Activated naive CD8-positive, alpha-beta T cell (primary cell): ENCODE measurements at regions not wholly inside any gene's neighbourhood (a gene's known extent, or its start where the extent isn't known, plus 50 kb on each side); places are given as distances from the start of the nearest gene placed in this dataset.

Experiments
- H3K27ac Mint-ChIP-seq: one replicate; pipeline ENCODE4 v1.8.0; 2021; ENCODE audit warnings: mixed read lengths
- H3K27me3 Mint-ChIP-seq: one replicate; pipeline ENCODE4 v1.8.0; 2021; ENCODE audit warnings: mixed read lengths
- H3K36me3 Mint-ChIP-seq: one replicate; pipeline ENCODE4 v1.8.0; 2021; ENCODE audit warnings: mixed read lengths
- H3K4me1 Mint-ChIP-seq: one replicate; pipeline ENCODE4 v1.8.0; 2021; ENCODE audit warnings: low read depth, mixed read lengths
- H3K4me3 Mint-ChIP-seq: one replicate; pipeline ENCODE4 v1.8.0; 2021; ENCODE audit warnings: mild to moderate bottlenecking, mixed read lengths
- H3K9me3 Mint-ChIP-seq: one replicate; pipeline ENCODE4 v1.8.0; 2021; ENCODE audit warnings: low read depth, mixed read lengths

- Mint-ChIP-seq H3K4me1 (no peaks in the 10 kb centered on the region), H3K4me3 (no peak overlapping the region), H3K27ac (no peak overlapping the region), H3K27me3 (peaks cover 2% of the 10 kb centered on the region), H3K36me3 (no peaks in the 10 kb centered on the region), H3K9me3 (no peaks in the 10 kb centered on the region)
These were observed 439.7 kb upstream of the FANCL start for GRCh38 chr2:58680755-58681310.

- no peak overlapping the region for H3K4me3 Mint-ChIP-seq
- H3K27ac Mint-ChIP-seq, result no peak overlapping the region
- H3K9me3 Mint-ChIP-seq, result no peaks in the 10 kb centered on the region
- no peaks in the 10 kb centered on the region for H3K4me1 Mint-ChIP-seq
- no peaks in the 10 kb centered on the region for H3K36me3 Mint-ChIP-seq
- no peaks in the 10 kb centered on the region for H3K27me3 Mint-ChIP-seq
These were observed 436.6 kb upstream of the FANCL start for GRCh38 chr2:58677748-58678147.

GRCh38 chr2:58671675-58672074 lies 430.6 kb upstream of the FANCL start:
- Mint-ChIP-seq H3K9me3 (no peaks in the 10 kb centered on the region), H3K4me1 (no peaks in the 10 kb centered on the region), H3K27ac (no peak overlapping the region), H3K36me3 (no peaks in the 10 kb centered on the region), H3K4me3 (no peak overlapping the region), H3K27me3 (no peaks in the 10 kb centered on the region)

GRCh38 chr2:58669998-58670397 lies 428.9 kb upstream of the FANCL start:
- H3K36me3 Mint-ChIP-seq, result no peaks in the 10 kb centered on the region
- H3K4me1 Mint-ChIP-seq, result no peaks in the 10 kb centered on the region
- no peak overlapping the region for H3K4me3 Mint-ChIP-seq
- H3K27ac Mint-ChIP-seq, result no peak overlapping the region
- H3K9me3 Mint-ChIP-seq, result no peaks in the 10 kb centered on the region
- H3K27me3 Mint-ChIP-seq, result no peaks in the 10 kb centered on the region

- Mint-ChIP-seq H3K27ac (no peak overlapping the region), H3K36me3 (no peaks in the 10 kb centered on the region), H3K4me3 (no peak overlapping the region), H3K27me3 (no peaks in the 10 kb centered on the region), H3K9me3 (no peaks in the 10 kb centered on the region), H3K4me1 (no peaks in the 10 kb centered on the region)
These were observed 426.1 kb upstream of the FANCL start for GRCh38 chr2:58667137-58667774.

GRCh38 chr2:58666323-58666970 lies 425.3 kb upstream of the FANCL start:
- no peak overlapping the region for H3K4me3 Mint-ChIP-seq
- no peaks in the 10 kb centered on the region for H3K4me1 Mint-ChIP-seq
- no peak overlapping the region for H3K27ac Mint-ChIP-seq
- H3K9me3 Mint-ChIP-seq, result no peaks in the 10 kb centered on the region
- no peaks in the 10 kb centered on the region for H3K27me3 Mint-ChIP-seq
- H3K36me3 Mint-ChIP-seq, result no peaks in the 10 kb centered on the region

- H3K27ac Mint-ChIP-seq, result no peak overlapping the region
- no peaks in the 10 kb centered on the region for H3K4me1 Mint-ChIP-seq
These were observed 424.0 kb upstream of the FANCL start for GRCh38 chr2:58665154-58665553.

GRCh38 chr2:58664523-58665151 lies 423.5 kb upstream of the FANCL start:
- Mint-ChIP-seq H3K9me3 (no peaks in the 10 kb centered on the region), H3K27ac (no peak overlapping the region), H3K36me3 (no peaks in the 10 kb centered on the region), H3K4me1 (no peaks in the 10 kb centered on the region), H3K27me3 (no peaks in the 10 kb centered on the region), H3K4me3 (no peak overlapping the region)

More at GRCh38 chr2:58665154-58665553, 424.0 kb upstream of the FANCL start:
- Mint-ChIP-seq H3K36me3 (no peaks in the 10 kb centered on the region), H3K4me3 (no peak overlapping the region), H3K9me3 (no peaks in the 10 kb centered on the region), H3K27me3 (no peaks in the 10 kb centered on the region)

- Mint-ChIP-seq H3K9me3 (no peaks in the 10 kb centered on the region), H3K27ac (no peak overlapping the region), H3K4me3 (no peak overlapping the region), H3K27me3 (no peaks in the 10 kb centered on the region), H3K4me1 (no peaks in the 10 kb centered on the region), H3K36me3 (no peaks in the 10 kb centered on the region)
These were observed 418.9 kb upstream of the FANCL start for GRCh38 chr2:58660046-58660445.

GRCh38 chr2:58655152-58655551 lies 414.0 kb upstream of the FANCL start:
- Mint-ChIP-seq H3K9me3 (no peaks in the 10 kb centered on the region), H3K27ac (no peak overlapping the region), H3K4me1 (no peaks in the 10 kb centered on the region), H3K36me3 (no peaks in the 10 kb centered on the region), H3K27me3 (no peaks in the 10 kb centered on the region), H3K4me3 (no peak overlapping the region)

- Mint-ChIP-seq H3K9me3 (no peaks in the 10 kb centered on the region), H3K27me3 (no peaks in the 10 kb centered on the region), H3K4me3 (no peak overlapping the region), H3K36me3 (no peaks in the 10 kb centered on the region), H3K4me1 (no peaks in the 10 kb centered on the region), H3K27ac (no peak overlapping the region)
These were observed 410.8 kb upstream of the FANCL start for GRCh38 chr2:58651930-58652329.

GRCh38 chr2:58650781-58651180 lies 409.7 kb upstream of the FANCL start:
- H3K27ac Mint-ChIP-seq, result no peak overlapping the region
- H3K9me3 Mint-ChIP-seq, result no peaks in the 10 kb centered on the region
- H3K4me1 Mint-ChIP-seq, result no peaks in the 10 kb centered on the region
- H3K27me3 Mint-ChIP-seq, result no peaks in the 10 kb centered on the region
- no peaks in the 10 kb centered on the region for H3K36me3 Mint-ChIP-seq
- no peak overlapping the region for H3K4me3 Mint-ChIP-seq

GRCh38 chr2:58649756-58650155 lies 408.6 kb upstream of the FANCL start:
- no peaks in the 10 kb centered on the region for H3K9me3 Mint-ChIP-seq
- H3K4me1 Mint-ChIP-seq, result no peaks in the 10 kb centered on the region
- H3K27ac Mint-ChIP-seq, result no peak overlapping the region
- no peaks in the 10 kb centered on the region for H3K36me3 Mint-ChIP-seq
- no peaks in the 10 kb centered on the region for H3K27me3 Mint-ChIP-seq
- no peak overlapping the region for H3K4me3 Mint-ChIP-seq

- no peaks in the 10 kb centered on the region for H3K36me3 Mint-ChIP-seq
- no peak overlapping the region for H3K27ac Mint-ChIP-seq
- H3K4me3 Mint-ChIP-seq, result no peak overlapping the region
These were observed 403.9 kb upstream of the FANCL start for GRCh38 chr2:58645017-58645416.

GRCh38 chr2:58644451-58644850 lies 403.3 kb upstream of the FANCL start:
- Mint-ChIP-seq H3K36me3 (no peaks in the 10 kb centered on the region), H3K4me1 (no peaks in the 10 kb centered on the region), H3K27me3 (no peaks in the 10 kb centered on the region), H3K9me3 (no peaks in the 10 kb centered on the region), H3K4me3 (no peak overlapping the region), H3K27ac (no peak overlapping the region)

More at GRCh38 chr2:58645017-58645416, 403.9 kb upstream of the FANCL start:
- Mint-ChIP-seq H3K27me3 (no peaks in the 10 kb centered on the region), H3K9me3 (no peaks in the 10 kb centered on the region), H3K4me1 (no peaks in the 10 kb centered on the region)
